ENCODE measurements at regions not wholly inside any gene's neighbourhood (a gene's known extent, or its start where the extent isn't known, plus 50 kb on each side); places are given as distances from the start of the nearest gene placed in this dataset.

- TF ChIP-seq CTCF (IDR thresholded peaks at IDR 0.05; ENCODE audit: borderline replicate concordance, extremely low read depth, low read length, poor library complexity, severe bottlenecking) (no peak), EZH2 (IDR thresholded peaks at IDR 0.05; ENCODE audit: borderline replicate concordance, low read depth, low read length, severe bottlenecking) (no peak)
Measured at GRCh38 chr5:3217114-3217513, 378.5 kb upstream of the IRX1 start.

Measured in DND-41 (cell line).